ENCODE measurements at regions not wholly inside any gene's neighbourhood (a gene's known extent, or its start where the extent isn't known, plus 50 kb on each side); places are given as distances from the start of the nearest gene placed in this dataset.
"Not testable (repeated sequence)": the region's sequence is repeated elsewhere in the genome, so short reads cannot be mapped to it uniquely, and the experiment has no call there.

- DNase-seq, result no peak
Observed at GRCh38 chr21:28877318-28877884, 115.3 kb downstream of the LTN1 start.

- no peak for DNase-seq
Observed at GRCh38 chr21:28875078-28875477, 117.6 kb downstream of the LTN1 start.

GRCh38 chr21:28872218-28872617, 120.5 kb downstream of the LTN1 start:
- no peak for DNase-seq

- no peak for DNase-seq
Observed at GRCh38 chr21:28871388-28872010, 121.2 kb downstream of the LTN1 start.

GRCh38 chr21:28867401-28867800, 125.3 kb downstream of the LTN1 start:
- DNase-seq, result no peak

GRCh38 chr21:28865488-28866186, 127.0 kb downstream of the LTN1 start:
- DNase-seq, result no peak

DNA sequence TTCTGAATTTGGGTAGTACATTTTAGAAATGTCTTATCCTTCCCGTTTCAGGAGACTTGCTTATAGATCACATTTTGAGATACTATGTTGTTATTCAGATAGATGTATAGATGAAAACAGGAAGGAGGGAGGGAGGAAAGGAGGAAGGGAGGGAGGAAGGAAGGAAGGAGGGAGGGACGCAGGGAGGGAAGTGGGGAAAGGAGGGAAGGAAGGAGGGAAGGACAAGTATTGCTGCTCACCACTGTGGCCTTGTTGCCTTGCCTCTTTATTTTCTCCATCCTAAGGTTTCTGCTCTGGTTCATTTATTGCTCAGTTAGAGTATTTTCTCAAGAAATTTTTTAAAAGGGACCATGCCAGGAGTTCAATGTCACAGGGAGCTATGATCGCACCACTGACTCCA, 134.3 kb downstream of the LTN1 start:
- DNase-seq, result no peak

GRCh38 chr21:28857752-28858151, 134.9 kb downstream of the LTN1 start:
- no peak for DNase-seq

DNA sequence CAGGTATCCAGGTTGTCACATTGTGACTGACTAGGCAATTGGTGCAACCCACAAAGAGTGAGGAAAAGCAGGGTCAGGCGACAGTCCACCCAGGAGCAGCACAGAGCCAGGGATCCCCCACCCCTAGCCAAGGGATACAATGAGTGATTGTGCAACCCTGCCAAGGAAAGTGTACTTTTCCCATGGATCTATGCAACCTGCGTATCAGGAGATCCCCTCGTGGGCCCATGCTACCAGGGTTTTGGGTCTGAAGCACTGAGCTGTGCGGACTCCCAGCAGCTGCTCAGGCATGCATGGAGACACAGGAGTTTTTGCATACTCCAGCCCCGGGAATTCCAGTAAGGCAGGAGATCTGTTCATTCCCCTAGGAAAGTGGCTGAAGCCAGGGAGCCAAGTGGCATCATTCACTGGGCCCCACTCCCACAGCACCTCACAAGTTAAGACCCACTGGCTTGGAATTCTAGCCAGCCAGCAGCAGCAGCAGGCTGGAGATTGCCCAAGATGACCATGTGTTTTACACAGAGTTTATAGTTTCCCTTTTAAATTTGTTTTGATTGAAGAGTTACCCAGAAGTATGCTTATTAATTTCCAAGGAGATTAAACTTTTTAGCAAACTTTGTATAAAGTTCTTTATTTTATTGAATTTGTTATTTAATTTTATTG, 136.0 kb downstream of the LTN1 start:
- no peak for DNase-seq

DNA sequence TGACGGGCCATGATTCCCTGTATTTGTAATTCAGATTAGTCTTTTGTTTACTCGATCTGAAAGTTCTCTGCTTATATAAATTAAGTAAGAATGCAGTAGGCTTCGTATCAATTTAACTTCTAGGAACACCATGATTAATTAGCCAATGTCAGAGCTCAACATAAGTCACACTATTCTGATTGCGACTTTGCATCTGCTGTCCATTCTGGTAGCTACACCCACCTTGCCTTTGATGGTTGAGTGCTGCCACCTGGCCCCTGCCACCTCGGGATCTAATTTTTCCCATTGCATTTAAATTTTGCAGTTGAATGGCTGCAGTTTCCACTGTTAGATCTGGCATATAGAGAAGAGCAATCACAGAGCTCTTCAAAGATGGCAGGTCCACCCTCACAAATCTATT, 140.0 kb downstream of the LTN1 start:
- no peak for DNase-seq

GRCh38 chr21:28851645-28852044, 141.0 kb downstream of the LTN1 start:
- DNase-seq, result no peak

- DNase-seq, result not testable (repeated sequence)
Observed at GRCh38 chr21:28839237-28839636, 153.4 kb downstream of the LTN1 start.

DNA sequence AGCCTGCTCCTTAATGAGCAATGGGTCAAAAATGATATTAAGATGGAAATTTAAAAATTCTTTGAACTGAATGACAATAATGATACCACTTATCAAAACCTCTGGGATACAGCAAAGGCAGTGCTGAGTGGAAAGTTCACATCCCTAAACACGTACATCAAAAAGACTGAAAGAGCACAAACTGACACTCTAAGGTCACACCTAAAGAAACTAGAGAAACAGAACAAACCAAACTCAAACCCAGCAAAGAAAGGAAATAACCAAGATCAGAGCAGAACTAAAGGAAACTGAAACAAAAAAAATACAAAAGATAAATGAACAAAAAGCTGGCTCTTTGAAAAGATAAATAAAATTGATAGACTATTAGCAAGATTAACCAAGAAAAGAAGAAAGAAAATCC, 155.3 kb downstream of the LTN1 start:
- DNase-seq, result not testable (repeated sequence)

GRCh38 chr21:28836588-28836987, 156.1 kb downstream of the LTN1 start:
- DNase-seq, result not testable (repeated sequence)

- no peak for DNase-seq
Observed at GRCh38 chr21:28834335-28835238, 158.1 kb downstream of the LTN1 start.

GRCh38 chr21:28833609-28834008, 159.1 kb downstream of the LTN1 start:
- no peak for DNase-seq

- DNase-seq, result no peak
Observed at GRCh38 chr21:28833182-28833581, 159.5 kb downstream of the LTN1 start.

DNA sequence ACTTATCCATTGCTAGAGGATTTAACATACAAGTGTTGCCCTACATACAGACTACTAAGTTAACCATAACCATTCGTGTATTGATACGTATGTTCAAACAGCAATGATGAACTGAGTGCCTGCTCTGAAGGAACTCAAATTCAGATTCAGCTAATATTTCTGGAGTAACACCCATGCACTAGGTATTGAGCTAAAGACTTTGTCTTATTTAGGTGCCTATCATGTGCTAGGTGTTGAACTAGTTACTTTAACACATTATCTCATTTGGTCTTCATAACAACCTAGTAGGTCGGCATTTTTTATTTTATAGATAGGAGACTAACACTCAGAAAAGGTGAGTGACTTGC, 160.0 kb downstream of the LTN1 start:
- DNase-seq, result no peak

- no peak for DNase-seq
Observed at GRCh38 chr21:28832013-28832714, 160.5 kb downstream of the LTN1 start.

DNA sequence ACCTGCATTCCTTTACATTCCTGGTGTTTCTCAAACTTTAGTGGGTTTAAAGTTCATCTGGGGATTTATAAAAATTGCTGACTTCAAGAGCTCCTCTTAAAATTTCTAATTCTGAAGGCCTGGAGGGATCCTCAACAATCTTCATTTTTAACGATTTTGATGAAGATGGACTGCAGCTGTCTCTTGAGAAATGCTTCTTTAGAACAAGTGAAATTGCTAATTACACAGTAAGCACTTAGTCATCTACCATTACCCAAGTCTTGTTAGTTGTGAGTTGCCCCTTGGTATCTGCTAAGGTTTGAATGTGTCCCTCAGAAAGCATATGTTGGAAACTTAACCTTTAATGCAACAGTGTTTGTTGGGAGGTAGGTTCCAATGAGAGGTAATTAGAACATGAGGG, 163.7 kb downstream of the LTN1 start:
- no peak for DNase-seq

- DNase-seq, result no peak
Observed at GRCh38 chr21:28828021-28828420, 164.7 kb downstream of the LTN1 start.

DNA sequence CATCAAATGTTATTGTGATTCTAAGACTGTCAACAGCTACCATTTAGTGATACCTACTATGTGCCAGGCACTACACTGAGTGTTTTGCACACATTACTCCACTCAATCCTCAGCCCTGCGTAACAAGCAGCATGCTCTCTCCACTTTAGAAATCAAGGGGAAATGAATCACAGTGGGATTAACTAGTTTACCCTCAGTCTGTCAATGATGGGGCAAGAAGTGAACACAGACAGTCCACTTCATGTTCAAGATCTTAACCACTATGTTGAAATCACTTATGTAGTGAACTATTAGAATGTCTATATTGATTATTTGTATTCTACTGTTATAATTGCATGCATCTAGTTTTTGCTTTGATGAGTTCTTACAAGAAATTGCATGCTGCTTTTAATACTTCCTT, 165.3 kb downstream of the LTN1 start:
- DNase-seq, result no peak

Data from NCI-H2029 treated with DMSO at 0.1 percent for 48 hours (cell line).